MM.1S (cell line): ENCODE measurements at regions not wholly inside any gene's neighbourhood (a gene's known extent, or its start where the extent isn't known, plus 50 kb on each side); places are given as distances from the start of the nearest gene placed in this dataset.

Experiments
- EZH2 ChIP-seq: fragments of 300-600 bp; sonication (generic); optimal IDR thresholded peaks from 2 replicates; pipeline ENCODE3; 2017; ENCODE audit warnings: low read depth, mild to moderate bottlenecking, antibody characterized with exemption, low read length, mixed read lengths
- EZH2phosphoT487 ChIP-seq: fragments of 300-600 bp; sonication (generic); IDR thresholded peaks from 2 replicates; pipeline ENCODE4 v1.6.1; 2018; ENCODE audit warnings: antibody characterized with exemption, low read length
- TF ChIP-seq, protein P1 (sequence below): fragments of 300-600 bp; sonication (generic); IDR thresholded peaks from 2 replicates; pipeline ENCODE4 v1.5.1; 2016; ENCODE audit warnings: antibody characterized with exemption, low read length, mixed read lengths

DNA sequence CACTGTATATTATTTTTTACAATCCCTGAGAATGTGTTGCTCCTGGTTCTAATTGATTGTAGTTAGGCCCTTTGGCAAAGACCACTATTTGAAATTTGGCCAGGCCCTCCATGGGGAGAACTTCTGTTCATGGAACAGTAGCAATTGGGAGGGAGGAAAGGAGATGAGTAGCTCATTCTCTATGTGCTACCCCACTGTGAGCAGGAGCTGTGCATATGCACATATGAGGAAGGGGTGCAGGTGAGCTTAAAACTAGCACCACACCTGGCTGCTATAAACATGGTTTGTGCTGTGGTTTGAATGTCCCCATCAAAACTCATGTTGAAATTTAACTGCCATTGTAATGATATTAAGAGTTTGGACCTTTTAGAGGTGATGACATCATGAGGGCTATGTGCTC, 1483.2 kb downstream of the PCDH7 start:
- TF ChIP-seq, protein P1, sequence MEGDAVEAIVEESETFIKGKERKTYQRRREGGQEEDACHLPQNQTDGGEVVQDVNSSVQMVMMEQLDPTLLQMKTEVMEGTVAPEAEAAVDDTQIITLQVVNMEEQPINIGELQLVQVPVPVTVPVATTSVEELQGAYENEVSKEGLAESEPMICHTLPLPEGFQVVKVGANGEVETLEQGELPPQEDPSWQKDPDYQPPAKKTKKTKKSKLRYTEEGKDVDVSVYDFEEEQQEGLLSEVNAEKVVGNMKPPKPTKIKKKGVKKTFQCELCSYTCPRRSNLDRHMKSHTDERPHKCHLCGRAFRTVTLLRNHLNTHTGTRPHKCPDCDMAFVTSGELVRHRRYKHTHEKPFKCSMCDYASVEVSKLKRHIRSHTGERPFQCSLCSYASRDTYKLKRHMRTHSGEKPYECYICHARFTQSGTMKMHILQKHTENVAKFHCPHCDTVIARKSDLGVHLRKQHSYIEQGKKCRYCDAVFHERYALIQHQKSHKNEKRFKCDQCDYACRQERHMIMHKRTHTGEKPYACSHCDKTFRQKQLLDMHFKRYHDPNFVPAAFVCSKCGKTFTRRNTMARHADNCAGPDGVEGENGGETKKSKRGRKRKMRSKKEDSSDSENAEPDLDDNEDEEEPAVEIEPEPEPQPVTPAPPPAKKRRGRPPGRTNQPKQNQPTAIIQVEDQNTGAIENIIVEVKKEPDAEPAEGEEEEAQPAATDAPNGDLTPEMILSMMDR = no peak
- TF ChIP-seq EZH2 (no peak), EZH2phosphoT487 (no peak)
